GM18511 (cell line): ENCODE measurements at regions not wholly inside any gene's neighbourhood (a gene's known extent, or its start where the extent isn't known, plus 50 kb on each side); places are given as distances from the start of the nearest gene placed in this dataset.

ENCODE experiments used
- ATAC-seq: cut with Tn5 transposase; IDR thresholded peaks from one replicate; pipeline ENCODE4 v1.9.1; 2021; ENCODE audit warnings: mild to moderate bottlenecking, moderate library complexity; ENCODE audit not compliant: unreplicated experiment

DNA sequence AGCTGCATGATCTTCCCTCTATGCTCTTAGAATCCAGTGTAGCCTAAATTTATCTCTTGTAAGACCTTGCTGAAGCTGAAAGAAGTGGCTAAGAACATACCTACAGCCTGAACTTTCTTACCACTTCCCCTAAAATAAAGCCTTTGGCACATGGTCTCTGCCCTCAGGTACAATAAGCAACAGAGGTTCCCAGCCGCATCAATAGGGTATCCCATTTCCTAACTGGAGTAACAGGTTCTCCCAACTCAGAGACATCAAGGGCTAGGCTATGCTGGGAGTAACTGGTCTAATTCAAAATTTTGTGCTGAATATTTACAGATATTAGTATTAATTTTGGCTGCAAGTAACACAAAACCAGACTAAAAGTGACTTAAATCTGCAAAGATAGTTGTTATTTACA lies 335.8 kb upstream of the TRPC7 start:
- no peak for ATAC-seq

DNA sequence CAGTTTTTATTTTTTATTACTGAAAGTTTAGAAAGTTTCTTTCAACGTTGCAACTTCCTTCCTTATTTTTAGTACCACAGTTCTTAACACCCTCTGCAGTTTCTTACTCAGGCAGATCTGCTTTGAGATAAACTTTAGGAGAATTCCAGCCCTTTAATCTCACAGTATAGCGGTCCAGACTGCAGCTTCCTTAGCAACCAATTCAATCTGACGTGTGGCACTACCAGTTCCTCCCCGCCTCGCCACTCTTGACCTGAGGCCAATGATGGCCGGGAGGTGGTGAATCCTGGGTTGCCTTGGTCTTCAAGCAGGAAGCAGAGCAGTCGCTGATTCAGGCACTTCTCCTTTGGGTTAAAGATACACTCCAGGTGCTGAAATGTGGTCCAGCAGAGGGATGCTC lies 334.3 kb upstream of the TRPC7 start:
- ATAC-seq: no peak

DNA sequence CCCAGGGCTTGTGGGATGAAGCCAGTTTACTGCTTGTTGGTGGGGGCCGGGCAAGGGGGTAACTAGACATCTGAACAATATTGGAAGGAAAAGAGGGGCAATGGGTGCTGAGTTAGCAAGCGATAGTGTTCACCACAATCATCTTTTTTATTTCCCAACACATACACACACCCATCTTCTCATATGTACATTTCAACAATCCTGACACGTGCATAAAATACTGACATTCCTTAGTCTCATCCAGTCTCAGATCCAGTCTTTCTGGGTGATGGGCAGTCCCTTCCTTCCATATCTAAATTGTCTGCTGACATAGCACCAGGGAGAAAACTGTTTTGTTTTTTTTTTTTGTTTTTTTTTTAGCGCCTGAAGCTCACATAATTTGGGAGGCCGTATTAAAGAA lies 333.6 kb upstream of the TRPC7 start:
- no peak for ATAC-seq

DNA sequence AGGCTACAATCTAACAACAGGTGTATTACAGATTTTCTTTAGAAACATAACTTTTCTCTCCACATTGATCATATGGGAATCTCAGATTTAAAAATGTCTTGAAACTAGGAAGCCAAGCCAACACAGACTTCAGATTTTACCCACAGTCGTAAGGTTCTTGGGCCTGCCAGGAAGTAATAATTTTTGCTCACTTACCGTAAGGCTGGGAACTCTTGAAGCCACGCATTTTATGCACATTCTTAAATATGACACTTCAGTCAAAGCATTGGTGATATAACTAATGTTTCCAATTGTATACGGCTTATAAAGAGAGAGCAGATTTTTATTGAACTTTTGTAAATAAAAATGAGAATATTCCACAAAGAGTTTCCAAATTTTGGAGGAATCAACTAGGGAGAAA lies 328.9 kb upstream of the TRPC7 start:
- no peak for ATAC-seq

DNA sequence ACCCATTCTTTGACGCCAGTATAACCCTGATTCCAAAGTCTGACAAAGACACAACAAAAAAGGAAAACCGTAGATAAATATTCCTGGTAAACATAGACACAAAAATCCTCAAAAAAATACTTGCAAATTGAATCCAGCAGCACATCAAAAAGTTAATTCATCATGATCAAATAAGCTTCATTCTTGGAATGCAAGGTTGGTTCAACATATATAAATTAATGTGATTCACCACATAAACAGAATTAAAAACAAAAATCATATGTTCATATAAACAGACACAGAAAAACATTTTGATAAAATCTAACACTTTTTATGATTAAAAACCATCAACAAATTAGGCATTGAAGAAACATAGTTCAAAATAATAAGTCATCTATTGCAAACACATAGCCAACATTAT lies 324.2 kb upstream of the TRPC7 start:
- no peak for ATAC-seq

DNA sequence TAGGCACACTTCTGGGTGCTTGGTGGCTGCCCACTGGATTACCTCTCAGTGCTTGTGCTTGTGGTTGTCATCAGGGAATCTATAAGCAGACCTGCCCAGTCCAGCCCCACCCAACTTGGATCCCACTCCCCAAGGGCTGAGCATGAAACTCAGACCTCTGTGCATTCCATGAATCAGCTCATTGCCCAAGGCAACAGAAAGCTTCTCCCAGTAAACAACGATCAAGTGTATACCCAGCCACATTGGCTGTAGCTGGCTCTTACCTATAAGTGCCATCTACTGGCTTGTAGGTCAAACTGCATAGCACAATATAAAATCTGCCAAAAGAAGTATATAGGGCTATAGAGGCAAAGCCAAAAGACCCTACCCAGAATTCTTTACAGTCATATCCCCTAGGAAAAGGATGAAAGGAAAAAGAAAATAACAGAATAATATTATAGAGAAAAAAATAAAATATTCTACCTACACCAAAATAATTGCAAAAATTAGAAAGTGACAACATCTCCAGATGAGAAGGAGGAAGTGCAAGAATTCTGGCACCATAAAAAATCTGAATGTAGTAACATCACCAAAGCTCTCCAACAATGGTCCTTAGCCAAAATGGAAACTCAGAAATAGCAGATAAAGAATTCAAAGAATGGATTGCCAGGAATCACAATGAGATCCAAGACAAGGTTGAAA lies 321.0 kb upstream of the TRPC7 start:
- no peak for ATAC-seq

DNA sequence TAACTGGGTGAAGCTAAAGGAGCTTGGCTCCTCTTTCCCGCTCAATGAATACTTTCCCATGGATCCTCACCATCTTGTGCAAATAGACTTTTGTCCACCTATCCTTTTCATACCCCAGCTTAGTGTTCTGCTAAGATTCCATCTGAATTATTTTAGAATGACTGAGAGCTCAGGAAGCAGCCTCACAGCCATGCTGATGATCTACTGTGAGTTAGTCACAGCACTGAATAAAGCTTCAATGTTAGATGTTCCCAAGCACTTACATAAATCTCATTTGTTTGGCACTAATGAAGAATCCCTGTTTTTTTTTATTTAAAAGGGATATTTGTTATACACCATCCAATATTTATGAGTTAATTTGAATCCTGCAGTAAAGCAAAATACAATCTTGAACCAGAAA lies 317.6 kb upstream of the TRPC7 start:
- no peak for ATAC-seq

DNA sequence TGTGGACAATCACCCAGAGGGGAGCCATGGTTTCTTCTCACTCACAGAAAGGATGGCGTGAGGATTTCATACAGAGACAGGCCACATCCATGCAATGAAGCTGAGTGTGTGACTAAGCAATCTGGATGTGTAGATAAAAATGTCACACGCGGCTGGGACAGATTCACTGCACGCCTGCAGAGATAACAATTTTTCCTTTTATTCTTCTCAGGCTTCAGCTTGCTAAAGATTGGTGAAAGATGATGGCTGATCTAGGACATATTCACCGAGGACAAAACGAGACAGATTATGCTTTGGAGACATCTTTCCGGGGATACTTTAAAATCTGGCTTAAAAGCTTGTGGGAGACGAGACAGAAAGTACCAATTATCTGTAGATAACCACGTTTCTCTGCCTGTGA lies 313.9 kb upstream of the TRPC7 start:
- no peak for ATAC-seq

DNA sequence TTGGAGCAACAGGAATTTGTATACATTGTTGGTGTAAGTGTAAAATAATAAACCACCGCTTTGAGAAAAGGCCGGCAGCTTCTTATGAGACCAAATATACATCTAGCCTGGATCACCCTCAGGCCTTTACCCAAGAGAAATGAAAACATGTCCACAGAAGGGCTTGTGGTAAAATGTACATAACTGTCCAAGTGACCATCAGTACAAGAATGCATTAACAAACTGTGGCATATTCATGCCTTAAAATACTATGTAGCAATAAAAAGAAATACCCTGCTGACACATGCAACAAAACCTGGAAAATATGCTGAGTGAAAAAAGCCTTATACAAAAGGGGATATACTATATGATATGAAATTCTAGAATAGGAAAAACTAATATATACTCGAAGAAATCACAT lies 311.9 kb upstream of the TRPC7 start:
- no peak for ATAC-seq

DNA sequence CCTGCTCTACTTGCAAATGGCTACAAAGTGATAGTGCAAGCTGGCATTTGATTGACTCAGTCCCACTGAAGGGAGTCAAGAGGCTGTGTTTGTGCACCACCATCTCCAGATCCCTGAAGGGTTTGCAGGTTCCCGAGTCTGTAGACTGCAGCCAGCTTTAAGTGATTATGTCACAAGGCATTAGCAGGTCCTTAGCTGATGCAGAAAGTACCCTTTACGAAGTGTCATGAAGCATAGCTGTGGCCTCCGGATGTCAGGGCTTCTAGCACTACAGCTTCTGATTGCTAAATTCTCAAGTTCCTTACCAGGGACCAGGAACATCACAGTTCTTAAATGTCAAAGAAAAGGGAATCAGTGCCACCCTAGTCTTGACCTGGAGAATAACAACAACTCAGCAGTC lies 311.3 kb upstream of the TRPC7 start:
- ATAC-seq: no peak

DNA sequence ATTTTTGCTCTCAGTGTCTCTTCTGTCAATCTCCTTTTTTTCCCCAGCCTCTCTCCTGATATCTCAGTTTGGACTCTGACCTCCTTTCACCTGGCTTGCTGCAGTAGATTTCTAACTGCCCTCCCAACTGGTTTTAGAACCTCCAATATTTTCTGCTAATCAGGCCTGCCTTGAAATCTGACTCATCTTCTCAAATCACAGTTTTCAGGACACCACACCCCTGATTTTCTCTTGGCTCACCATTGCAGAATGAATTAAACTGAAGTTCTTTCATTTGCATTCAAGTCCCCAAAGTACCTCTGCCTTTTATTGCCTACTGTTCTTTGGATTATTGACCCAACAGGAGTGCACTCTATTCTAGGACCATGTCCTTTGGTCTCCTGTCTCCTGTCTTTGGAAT lies 310.4 kb upstream of the TRPC7 start:
- ATAC-seq: no peak

DNA sequence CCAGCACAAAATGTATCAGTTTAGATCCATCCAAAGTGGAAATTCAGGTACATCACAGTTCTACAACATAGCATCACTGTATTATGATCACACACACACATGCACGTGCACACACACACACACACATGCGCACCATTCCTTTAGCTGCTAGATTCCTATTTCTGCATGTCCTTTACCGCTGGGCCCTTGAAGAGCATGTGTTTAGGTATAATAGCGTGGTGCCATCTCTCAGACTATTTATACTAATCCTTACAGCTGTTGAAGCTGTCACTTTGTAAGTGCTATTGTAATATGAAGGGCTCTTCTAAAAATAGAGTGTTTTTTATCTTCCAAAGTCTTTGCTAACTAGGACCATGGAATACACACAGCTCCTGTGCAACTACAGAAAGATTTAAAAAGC lies 308.8 kb upstream of the TRPC7 start:
- no peak for ATAC-seq

DNA sequence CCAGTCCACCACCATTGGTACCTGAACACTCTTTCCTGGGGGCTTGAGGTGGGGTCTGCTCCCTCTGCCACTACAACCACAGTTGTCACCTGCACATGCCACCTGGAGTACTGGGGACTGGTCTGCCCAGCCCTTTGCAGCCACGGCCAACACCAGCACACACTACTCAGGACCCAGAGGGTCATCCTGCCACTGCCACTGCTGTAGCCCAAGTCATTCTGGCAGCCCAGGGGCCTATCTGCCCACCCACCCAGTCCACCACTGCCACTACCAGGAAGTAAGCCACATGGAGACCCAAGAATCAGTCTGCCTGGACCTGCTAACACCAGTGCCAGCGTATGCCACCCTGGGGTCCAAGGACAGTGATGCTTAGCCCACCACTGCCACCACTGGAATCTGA lies 302.4 kb upstream of the TRPC7 start:
- ATAC-seq: no peak

DNA sequence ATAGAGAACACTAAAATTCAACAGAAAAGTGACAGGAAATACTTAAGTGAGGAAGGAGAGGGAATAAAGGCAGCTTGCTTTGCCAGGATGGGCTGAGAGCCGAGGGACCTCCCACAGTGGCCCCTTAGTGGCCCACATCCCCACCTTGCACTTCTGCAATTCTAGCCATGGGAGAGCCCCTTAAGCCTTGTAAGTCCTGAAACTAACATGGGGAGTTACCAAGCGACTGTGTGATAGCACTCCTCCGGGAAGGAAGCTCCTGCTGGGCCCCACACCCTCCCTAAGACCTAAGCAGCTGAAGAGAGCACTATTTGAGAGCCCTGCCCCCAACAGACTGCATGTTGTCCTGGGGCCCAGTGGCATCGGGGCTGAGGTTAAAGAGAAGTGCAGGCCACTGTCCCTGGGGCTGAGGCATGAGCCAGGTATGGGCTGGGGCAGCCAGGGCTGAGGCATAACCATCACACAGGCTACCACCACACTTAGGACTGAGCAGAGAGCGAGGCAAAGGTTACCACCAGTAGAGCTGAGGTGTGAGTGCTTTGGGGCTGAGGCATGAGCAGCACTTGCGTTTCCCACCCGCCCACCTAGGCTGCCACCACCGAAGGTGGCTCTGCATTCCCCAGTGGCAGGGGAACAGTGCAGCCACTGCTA lies 301.8 kb upstream of the TRPC7 start:
- ATAC-seq: no peak

DNA sequence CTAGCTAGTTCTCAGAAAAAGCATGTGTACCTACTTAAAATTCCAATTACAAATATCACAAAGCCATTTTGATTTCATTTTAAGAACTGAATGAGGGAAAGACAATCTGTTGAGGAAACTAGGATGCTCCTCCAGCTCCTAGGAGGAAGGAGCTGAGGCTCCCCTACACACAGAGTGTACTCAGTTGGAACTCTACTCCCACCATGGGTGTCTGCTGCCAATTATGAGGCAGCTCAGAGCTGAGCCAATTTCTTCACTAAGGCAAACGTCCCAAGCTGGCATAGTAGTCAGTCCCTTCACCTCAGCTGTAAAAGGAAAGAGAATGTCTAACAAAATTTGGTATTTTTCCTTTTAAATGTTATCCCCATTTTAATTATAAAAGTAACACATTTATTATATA lies 300.0 kb upstream of the TRPC7 start:
- ATAC-seq: no peak

DNA sequence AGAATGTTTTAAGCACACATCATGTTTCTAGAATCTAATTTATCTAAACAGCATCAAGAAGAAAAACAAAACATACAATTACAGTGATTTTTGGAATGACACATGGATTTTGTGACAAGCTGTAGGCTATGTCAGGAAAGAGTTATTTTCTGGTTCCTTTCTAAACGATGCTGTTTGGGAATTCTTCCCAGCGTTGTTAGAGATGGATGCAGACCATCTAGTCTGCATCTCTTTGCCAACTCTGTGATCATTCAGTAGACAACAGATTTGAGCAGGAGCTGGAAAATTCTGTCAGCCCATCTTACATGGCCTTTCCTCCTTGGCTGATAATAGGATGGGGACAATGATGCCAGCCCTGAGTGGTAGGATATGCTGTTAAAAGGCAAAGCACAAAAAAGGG lies 295.7 kb upstream of the TRPC7 start:
- ATAC-seq: no peak

DNA sequence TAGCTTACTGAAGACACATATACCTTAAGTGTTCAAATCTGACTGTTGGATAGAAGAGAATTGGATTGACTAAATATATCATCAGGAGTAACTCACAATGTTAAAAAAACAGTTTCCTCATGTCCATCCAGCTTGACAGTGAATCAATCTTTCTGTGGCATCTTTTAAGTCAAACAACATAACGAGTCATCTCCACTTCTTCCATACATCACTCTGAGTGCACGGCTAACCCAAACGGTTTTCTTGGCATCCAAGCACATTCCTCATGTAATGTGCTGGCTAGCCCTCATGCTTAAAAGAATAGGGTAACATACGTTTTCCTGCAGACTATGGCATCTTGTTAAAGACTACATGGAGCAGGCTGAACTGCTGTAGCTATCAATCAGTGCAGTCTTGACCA lies 291.5 kb upstream of the TRPC7 start:
- ATAC-seq: no peak

DNA sequence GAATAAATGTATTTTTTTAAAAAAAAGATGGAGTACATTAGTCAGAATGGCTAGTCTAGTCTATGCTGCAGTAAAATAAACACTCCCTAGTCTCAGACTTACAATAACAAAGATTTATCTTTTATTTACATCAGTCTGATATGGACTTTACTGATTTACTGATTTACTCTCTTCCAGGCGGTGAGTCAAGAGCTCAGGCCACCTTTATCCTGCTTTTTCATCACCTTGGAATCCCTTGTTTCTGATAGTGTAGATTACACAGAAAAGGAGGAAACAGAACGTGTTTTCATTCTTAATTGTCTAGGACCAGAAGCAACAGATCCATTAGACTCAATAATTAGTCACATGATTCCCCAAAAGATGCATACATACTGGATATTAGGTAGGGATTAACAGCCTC lies 290.1 kb upstream of the TRPC7 start:
- ATAC-seq: no peak

DNA sequence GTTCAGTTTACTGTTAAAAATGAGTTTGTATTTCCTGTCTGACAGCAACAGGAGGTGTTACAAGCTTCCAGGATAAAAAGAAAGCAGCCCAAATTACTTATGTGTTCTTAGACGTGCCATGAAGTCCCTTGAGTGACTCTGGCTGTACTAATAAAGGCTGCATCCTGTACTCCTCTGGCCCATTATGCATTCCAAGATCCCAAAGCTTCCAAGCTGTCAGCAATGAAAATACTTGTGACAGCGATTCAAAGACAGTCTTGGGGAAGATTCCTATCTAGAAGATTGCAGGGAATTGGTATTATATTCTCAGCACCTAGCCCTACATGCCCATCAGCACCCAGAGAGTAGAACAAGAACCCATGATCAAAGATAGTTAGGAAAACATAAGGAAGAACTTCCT lies 281.6 kb upstream of the TRPC7 start:
- no peak for ATAC-seq

DNA sequence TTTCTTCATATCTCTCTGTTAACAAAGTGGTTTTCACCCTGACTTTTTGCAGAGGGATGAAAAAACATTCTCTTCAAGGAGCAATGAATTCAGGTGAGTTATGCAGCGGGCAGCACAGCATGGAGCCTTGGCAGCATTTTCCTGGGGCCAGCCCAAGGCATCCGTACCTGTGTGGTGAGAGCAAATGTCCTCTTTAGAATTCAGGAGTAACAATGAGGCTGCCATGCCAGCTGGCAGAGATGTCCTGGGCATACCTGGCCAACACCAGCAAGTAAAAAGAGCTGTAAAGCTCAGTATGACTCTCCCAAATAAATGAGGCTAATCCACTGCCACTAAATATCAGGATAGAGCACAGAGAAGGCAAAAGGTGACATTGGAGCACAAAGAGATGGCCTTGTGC lies 277.6 kb upstream of the TRPC7 start:
- no peak for ATAC-seq

DNA sequence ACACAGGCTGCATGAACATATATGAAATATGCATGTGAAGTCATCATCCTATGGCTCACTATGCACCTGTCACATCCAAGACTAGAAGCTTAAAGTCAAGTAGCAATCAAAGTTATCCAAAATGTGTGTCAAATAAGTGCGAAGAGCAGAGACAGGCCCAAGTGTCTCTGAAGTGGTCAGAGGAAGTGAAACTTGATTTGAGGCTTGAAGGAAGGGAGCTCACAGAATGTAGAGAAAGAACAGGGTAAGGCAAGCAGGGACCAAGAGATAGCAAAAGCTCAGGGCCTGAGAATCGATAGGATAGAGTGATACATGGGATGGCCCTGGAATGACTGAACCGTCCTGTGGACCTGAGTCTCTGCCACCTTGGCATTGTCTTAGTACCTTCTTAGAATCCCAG lies 274.3 kb upstream of the TRPC7 start:
- ATAC-seq: no peak

DNA sequence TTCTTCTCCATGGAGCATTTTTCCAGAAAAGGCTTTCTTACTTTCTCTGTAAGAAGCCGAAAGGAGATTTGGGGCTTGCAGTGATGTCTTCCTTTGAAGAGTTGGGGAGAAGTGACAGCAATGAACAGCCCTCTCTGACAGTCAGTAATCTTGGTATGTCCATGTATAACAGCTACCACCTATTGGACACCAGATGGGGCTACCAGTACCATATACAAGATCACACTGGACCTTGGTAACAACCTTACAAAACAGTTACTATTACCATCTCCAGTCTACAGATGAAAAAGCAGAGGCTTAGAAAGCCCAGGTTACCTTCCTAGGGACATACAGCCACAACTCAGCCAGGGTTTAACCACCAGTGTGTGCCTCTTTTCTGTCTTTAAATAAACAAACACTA lies 272.7 kb upstream of the TRPC7 start:
- no peak for ATAC-seq

DNA sequence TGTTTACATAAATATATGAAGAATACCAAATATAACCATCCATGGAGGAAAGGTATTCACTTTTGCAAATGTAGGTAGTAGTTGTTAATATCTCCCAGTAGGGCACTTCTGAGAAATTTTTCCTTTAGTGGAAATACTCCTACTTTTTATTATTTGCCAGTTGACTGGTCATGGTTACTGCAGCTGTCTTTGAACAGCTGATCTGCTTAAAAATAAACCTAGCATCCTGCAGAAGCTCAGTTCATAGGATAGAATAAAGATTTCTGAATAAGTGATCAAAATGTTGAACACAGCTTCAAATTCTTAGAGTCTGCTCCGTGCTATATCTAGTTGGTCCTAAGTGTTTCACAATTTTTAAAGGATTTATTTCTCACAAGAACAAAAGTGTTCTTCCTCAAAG lies 270.7 kb upstream of the TRPC7 start:
- ATAC-seq: no peak
